ENCODE measurements at regions not wholly inside any gene's neighbourhood (a gene's known extent, or its start where the extent isn't known, plus 50 kb on each side); places are given as distances from the start of the nearest gene placed in this dataset.

DNA sequence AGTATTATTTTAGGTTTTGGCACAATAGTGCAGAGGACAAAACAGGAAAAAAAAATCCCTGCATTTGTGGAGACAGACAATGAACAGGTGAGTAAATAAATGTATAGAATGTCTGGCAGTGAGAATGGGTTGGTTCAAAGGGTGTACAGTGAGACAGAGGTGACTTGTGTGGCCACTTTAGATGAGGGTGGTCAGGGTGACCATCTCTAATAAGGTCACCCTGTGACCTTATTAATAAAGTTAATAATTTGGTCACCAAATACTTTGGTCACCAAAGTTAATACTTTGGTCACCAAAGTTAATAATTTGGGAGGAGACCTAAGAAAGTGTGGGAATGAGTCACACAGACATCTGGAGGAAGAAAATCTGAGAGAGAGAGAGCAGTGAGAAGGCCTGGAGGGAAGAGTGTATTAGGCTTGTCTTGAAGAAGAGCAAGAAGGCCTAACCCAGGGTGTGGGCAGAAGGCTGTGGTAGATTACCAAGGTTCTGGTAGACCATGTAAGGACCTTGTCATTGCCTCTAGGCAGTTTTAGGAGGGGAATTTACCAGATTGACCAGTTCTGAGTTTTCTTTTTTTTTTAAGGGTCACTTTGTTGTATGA is 1368.4 kb upstream of the CELF4 start:
- TF ChIP-seq, protein P1, sequence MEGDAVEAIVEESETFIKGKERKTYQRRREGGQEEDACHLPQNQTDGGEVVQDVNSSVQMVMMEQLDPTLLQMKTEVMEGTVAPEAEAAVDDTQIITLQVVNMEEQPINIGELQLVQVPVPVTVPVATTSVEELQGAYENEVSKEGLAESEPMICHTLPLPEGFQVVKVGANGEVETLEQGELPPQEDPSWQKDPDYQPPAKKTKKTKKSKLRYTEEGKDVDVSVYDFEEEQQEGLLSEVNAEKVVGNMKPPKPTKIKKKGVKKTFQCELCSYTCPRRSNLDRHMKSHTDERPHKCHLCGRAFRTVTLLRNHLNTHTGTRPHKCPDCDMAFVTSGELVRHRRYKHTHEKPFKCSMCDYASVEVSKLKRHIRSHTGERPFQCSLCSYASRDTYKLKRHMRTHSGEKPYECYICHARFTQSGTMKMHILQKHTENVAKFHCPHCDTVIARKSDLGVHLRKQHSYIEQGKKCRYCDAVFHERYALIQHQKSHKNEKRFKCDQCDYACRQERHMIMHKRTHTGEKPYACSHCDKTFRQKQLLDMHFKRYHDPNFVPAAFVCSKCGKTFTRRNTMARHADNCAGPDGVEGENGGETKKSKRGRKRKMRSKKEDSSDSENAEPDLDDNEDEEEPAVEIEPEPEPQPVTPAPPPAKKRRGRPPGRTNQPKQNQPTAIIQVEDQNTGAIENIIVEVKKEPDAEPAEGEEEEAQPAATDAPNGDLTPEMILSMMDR (IDR thresholded peaks at IDR 0.05) = no peak
- TF ChIP-seq EP300 (IDR thresholded peaks at IDR 0.05) = no peak
